Left renal pelvis (tissue), 4 donors: ENCODE measurements at regions not wholly inside any gene's neighbourhood (a gene's known extent, or its start where the extent isn't known, plus 50 kb on each side); places are given as distances from the start of the nearest gene placed in this dataset.

Source experiments
- DNase-seq, 4 donors: peaks; one replicate each; pipeline ENCODE4 v3.0.0-alpha.2; 2013; ENCODE audit warnings: low read depth in 4 of 4, low spot score in 3 of 4

- DNase-seq: no peak
Measured at GRCh38 chr2:34099377-34099776, 500.3 kb upstream of the FAM98A start.

DNA sequence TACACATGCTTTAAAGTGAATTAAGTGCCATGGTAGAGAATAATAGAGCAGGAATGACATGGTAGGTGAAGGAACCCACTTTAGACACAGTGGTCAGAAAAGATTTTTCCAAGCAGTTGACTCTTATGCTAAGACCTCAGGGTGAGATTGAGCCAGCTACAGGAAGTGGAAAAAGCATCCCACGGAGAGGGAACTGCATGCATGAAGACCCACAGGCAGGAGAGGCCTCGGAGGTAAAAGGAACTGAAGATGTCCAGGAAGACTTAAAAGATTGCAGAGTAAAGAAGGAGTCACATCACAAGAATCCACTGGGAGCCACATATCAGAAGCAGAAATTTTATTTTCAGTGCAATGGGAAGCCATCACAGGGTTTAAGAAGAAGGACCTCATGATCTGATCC, 499.2 kb upstream of the FAM98A start:
- no peak for DNase-seq

GRCh38 chr2:34096562-34097171, 497.6 kb upstream of the FAM98A start:
- DNase-seq: peak; percentile 38 to 55 (median 50)

DNA sequence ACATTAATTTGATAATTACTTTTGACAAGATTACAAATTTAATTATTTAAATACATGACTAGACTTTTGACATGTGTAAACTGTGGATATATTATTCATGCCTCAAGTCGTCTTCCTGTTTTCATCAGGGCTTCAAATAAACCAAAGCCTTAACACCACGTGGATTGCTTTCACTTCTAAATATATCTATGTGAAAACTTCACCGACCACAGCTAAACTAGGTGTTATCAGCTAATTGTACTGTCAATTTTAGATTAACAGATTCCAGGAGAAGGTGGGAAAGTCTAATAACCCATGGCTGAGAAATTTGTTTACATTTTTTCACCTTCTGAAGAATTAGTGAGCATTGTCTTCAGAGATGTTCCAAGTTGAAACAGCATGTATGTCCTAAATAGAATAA, 494.7 kb upstream of the FAM98A start:
- no peak for DNase-seq

DNA sequence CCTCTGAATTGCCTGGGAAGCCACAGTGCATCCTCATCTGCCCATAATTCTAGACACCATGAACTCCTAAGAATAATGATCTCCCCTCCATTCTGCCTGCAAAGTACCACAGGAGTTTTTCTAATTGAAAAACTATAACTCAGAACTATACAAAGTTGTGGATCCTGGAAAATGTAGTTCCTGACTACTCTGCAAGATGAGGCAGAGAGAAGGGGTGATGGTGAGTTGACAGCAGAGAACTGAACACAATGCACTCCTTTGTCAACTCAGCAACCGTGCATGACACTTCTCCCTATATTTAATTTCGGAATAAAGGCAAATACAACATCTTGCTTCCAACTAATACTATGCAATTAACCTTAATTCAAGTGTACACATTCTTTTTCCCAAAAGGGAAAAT, 471.1 kb upstream of the FAM98A start:
- DNase-seq: no peak

- DNase-seq: no peak
Measured at GRCh38 chr2:34069604-34070003, 470.5 kb upstream of the FAM98A start.

DNA sequence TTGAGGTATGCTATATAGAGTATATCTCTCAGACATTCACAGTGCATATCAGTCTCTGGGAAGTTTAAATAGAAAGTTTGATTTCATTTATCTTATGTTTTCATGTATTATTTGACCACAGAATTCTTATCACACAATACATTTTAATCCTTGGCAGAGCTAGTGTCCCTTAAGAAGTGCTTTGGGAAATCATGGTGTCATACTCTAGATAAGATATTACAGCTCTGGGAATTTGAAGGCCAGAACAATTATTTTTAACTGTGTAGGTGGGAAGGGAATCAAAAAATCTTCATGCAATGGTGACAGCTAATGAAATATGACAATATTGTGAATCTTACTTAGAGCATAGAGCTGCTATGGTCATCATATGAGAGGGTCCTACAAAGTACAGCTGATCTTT, 451.3 kb upstream of the FAM98A start:
- no peak for DNase-seq

DNA sequence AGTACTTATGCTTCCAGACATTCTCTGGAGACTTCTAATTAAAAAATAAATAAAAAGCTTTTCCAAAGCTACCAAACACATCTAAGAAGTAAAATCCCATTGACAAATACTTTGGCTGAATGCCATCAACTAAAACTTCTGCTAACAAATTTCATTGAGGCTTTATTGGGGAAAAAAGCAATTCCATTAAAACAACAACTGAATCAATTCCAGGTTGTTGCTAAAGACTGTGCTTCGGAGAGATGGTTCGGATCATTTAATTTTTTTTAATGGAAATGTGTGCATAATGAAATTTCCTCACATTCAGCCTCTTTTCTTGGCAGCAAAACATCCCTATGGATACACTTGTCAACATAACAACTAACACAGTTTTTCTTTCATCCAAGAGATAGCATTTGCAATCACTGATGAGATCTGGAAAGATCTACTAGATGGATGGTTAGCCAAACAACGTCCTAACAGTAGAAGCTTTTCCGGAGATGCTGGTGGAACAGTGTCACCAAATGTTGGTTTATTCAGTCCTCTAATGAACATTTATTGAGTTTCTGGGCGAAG, 446.1 kb upstream of the FAM98A start:
- no peak for DNase-seq

DNA sequence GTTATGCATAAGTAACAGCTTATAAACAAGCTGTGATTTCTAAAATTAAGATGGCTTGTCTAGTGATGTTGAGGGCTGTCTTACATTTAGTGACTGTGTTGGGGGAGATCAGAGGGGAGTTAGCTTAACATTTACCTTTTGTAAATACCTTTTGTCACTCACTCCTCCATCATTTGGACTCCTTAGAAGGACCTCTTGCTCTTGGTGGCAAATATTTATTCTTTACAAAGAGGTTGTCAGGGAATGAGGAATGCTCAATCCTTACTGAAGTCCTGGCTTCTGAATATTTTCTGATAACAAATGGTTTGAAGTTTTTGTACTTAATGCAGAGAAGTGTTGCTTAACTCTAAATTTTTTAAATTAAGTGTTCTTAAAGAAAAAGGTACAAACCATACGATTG, 438.8 kb upstream of the FAM98A start:
- DNase-seq: no peak

GRCh38 chr2:34037157-34037556, 438.1 kb upstream of the FAM98A start:
- no peak for DNase-seq

DNA sequence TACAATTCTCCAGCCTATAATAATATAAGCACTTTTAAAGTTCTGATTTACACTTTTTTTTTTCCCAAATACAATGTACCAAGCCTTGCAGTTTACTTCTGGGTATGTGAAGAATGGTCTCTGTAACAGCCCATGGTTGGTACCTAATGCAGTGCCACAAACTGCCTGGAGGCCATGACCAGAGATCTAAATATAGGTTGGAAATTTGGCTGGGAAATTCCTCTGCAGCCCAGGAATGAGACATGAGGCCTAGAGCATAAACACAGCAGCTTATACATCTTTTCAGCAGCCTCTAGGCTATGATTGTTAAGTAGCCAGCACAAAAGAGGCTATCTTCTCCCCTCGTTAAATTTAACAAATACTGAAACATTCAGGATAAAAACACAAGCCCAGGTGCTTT, 432.0 kb upstream of the FAM98A start:
- DNase-seq: no peak

- no peak for DNase-seq
Measured at GRCh38 chr2:34030273-34030672, 431.2 kb upstream of the FAM98A start.

DNA sequence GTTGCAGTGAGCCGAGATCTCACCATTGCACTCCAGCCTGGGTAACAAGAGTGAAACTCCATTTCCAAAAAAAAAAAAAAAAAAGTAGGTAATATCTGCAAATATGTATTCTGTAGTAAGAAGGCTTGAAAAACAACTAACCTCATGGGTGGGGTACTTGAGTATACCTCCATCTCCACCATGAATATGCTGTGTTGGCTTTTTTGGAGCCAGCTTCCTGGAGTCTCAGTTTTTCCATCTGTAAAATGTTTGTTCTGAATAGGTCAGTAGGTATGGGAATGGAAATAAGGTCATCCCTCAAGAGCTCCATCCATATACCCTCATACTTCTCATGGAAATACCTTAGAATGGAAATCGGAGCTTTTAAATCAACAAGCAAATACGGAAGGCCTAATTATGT, 430.0 kb upstream of the FAM98A start:
- DNase-seq: no peak

DNA sequence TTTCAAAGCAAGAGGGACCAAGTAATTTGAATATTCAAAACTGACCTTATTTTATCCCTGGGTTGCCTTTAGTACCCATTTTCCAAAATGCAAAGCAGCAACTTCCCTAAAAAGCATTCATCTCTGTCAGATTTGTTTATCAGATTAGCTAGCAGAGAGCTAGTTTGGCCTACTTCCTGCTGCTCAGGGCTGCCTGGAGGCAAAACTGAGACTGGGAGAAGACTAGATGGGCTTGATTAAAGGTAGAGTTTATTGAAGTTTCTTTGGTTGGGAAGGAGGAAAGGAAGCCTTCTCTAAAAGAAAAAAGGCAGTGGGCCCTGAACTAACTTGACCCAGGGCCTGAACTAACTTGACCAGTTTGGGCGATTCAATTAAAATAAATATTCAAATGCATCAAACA, 426.1 kb upstream of the FAM98A start:
- DNase-seq: no peak

DNA sequence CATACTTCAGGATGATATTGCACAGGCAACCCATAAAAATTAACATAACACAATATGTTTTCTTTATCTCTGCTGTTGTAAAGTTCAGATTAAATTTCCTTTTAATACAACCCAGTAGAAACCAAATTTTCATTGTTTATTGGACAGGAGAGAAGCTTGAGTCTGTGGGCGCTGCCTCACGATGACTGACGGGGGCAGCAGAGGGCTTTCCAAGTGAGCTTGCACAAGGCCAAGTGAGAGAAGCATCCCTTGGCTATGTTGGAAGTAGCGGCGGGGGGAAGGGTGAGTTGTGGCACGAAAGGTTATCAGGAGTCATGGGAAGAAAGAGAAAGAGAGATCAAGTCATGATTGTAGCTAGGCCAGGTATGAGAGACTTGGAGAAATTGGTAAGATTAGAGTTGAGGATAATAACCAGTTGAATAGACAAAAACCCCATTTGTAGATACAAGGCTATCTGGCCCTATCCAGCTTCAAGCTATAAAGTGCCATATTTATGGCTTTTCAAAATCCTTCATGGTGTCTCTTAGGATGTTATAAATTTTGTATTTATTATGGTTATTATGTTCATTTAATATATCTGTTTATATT, 413.7 kb upstream of the FAM98A start:
- peak in 3 of 4 donors; percentile 22 to 52 (median 47) for DNase-seq

DNA sequence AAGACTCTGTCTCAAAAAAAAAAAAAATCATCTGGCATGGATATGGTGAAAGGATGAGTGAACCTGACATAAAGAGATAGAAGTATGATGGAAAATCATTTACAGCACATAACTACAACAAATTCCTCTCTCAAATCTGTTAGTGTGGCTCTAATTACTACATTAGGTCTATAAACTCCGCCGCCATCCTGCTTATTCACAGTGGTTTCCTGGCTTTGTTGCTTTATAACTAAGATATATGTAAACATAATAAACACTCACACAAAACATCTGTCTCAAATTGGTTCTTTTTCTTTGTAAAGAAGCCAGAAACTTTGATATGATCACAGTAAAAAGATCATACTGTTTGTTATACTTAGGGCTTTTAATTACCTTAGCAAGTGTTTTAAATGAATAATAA, 412.6 kb upstream of the FAM98A start:
- DNase-seq: no peak

- no peak for DNase-seq
Measured at GRCh38 chr2:34005901-34006300, 406.8 kb upstream of the FAM98A start.

GRCh38 chr2:34004936-34005335, 405.8 kb upstream of the FAM98A start:
- DNase-seq: no peak

DNA sequence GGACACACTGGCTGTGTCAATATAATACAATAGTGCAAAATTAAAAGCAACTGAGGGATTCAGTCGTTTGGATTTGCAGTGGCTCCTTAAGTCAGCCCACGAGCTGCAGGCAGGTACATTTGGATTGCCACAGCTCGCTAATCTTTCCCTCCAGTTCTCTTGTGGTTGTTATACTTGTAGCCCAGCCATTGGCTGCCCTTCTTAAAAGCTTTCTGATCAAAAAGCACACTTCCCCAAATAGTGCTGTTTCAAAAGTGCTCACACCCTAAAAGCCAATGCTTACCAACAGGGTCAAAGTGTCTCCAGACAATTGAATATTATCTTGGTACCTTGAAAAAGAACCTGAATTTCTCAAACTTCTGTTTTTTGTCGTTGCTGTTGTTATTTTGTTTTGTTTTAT, 404.7 kb upstream of the FAM98A start:
- DNase-seq: no peak

DNA sequence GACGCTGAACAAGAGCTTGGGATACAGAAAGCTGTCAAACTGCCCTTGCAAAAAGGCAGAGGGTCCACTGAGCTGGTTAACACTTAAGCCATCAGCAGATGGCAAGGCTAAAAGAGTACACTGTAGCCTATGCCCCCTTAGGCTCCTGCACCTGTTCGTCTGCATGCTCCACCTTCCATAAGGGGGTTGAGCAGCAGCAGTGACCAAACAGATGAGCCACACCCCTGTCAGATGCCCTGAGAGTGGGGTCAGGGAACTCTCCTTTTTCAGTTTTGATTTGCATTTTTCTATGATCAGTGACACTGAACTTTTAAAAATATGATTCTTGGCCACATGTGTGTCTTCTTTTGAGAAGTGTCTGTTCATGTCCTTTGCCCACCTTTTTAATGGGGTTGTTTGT, 402.5 kb upstream of the FAM98A start:
- no peak for DNase-seq

GRCh38 chr2:33984131-33984530, 385.0 kb upstream of the FAM98A start:
- DNase-seq: no peak

DNA sequence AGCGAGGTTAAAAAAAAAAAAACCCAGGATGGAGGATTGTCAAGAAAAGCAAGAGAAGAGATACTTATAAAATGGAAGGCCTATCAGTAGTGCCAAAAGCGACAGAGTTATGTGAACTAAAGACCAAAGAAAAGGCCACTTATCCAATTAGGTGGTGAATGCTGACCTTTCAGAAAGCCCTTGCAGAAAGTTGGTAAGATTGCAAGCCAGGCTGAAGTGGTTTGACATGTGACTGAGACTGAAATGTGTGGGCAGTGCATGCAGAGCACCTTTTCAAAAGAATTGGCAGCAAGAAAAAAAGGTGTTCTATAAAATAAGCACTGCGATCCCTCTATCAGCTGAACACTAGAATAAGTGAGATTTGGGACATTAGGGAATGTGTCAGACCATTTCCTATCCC, 379.4 kb upstream of the FAM98A start:
- DNase-seq: no peak

DNA sequence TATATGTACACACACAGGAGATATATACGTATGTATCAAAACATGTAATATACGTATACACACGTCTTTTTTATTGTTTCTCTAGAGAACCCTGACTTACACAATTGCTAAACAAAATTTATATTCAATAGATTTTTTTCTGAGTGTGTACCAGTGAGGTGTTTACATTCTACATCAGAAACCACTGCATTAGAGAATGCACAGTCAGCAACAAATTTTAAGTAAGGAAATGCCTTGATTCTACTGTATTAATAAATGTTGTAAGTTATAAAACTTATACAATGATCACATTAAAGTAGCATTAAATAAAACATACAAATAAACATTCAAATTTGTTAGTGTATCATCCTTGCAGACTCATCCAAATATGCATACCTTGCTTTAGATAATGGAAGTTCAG, 376.4 kb upstream of the FAM98A start:
- DNase-seq: no peak
